Endothelial cell (in vitro differentiated cells): ENCODE measurements at regions not wholly inside any gene's neighbourhood (a gene's known extent, or its start where the extent isn't known, plus 50 kb on each side); places are given as distances from the start of the nearest gene placed in this dataset.

Source experiments
- DNase-seq: peaks from one replicate; pipeline ENCODE4 v3.0.0; 2021; ENCODE audit warnings: low spot score
- H3K27ac Mint-ChIP-seq: one replicate; pipeline ENCODE4 v1.8.0; 2021; ENCODE audit warnings: mixed read lengths, inconsistent platforms; ENCODE audit not compliant: unreplicated experiment
- H3K27me3 Mint-ChIP-seq: one replicate; pipeline ENCODE4 v1.8.0; 2021; ENCODE audit warnings: mild to moderate bottlenecking, moderate library complexity, mixed read lengths, inconsistent platforms; ENCODE audit not compliant: unreplicated experiment
- H3K36me3 Mint-ChIP-seq: one replicate; pipeline ENCODE4 v1.8.0; 2021; ENCODE audit warnings: mild to moderate bottlenecking, low read depth, mixed read lengths, inconsistent platforms; ENCODE audit not compliant: unreplicated experiment
- H3K4me1 Mint-ChIP-seq: one replicate; pipeline ENCODE4 v1.8.0; 2021; ENCODE audit warnings: mild to moderate bottlenecking, mixed read lengths, inconsistent platforms; ENCODE audit not compliant: unreplicated experiment
- H3K4me3 Mint-ChIP-seq: one replicate; pipeline ENCODE4 v1.8.0; 2021; ENCODE audit warnings: mild to moderate bottlenecking, mixed read lengths, inconsistent platforms; ENCODE audit not compliant: unreplicated experiment
- H3K9me3 Mint-ChIP-seq: one replicate; pipeline ENCODE4 v1.8.0; 2021; ENCODE audit warnings: mixed read lengths, inconsistent platforms; ENCODE audit not compliant: unreplicated experiment
- CTCF ChIP-seq: fragments of 200-600 bp; sonication (generic); IDR thresholded peaks from one replicate; pipeline ENCODE4 v1.5.0; 2021; ENCODE audit warnings: antibody characterized with exemption; ENCODE audit not compliant: unreplicated experiment

- Mint-ChIP-seq H3K27me3 (no peaks in the 10 kb centered on the region), H3K4me1 (no peaks in the 10 kb centered on the region), H3K4me3 (no peak overlapping the region), H3K36me3 (no peaks in the 10 kb centered on the region), H3K9me3 (no peaks in the 10 kb centered on the region), H3K27ac (no peak overlapping the region)
- TF ChIP-seq CTCF, result no peak
- DNase-seq, result no peak
These were observed 1713.1 kb upstream of the PCDH20 start for GRCh38 chr13:63128716-63129115.

- Mint-ChIP-seq H3K27me3 (no peaks in the 10 kb centered on the region), H3K36me3 (no peaks in the 10 kb centered on the region), H3K9me3 (no peaks in the 10 kb centered on the region), H3K4me3 (no peak overlapping the region), H3K4me1 (no peaks in the 10 kb centered on the region), H3K27ac (no peak overlapping the region)
- no peak for DNase-seq
- peak; percentile 74 for TF ChIP-seq CTCF
These were observed 1709.2 kb upstream of the PCDH20 start for GRCh38 chr13:63124863-63125262.

- H3K36me3 Mint-ChIP-seq, result no peaks in the 10 kb centered on the region
- no peak for TF ChIP-seq CTCF
- DNase-seq, result no peak
- H3K4me3 Mint-ChIP-seq, result no peak overlapping the region
- H3K4me1 Mint-ChIP-seq, result no peaks in the 10 kb centered on the region
- H3K27me3 Mint-ChIP-seq, result no peaks in the 10 kb centered on the region
- H3K27ac Mint-ChIP-seq, result no peak overlapping the region
- no peaks in the 10 kb centered on the region for H3K9me3 Mint-ChIP-seq
These were observed 1705.2 kb upstream of the PCDH20 start for GRCh38 chr13:63120883-63121282.

- Mint-ChIP-seq H3K27ac (no peak overlapping the region), H3K27me3 (no peaks in the 10 kb centered on the region), H3K9me3 (no peaks in the 10 kb centered on the region), H3K36me3 (no peaks in the 10 kb centered on the region), H3K4me3 (no peak overlapping the region), H3K4me1 (no peaks in the 10 kb centered on the region)
- DNase-seq, result no peak
- no peak for TF ChIP-seq CTCF
These were observed 1702.1 kb upstream of the PCDH20 start for GRCh38 chr13:63117710-63118109.

GRCh38 chr13:63112799-63113395 lies 1697.2 kb upstream of the PCDH20 start:
- H3K4me3 Mint-ChIP-seq, result no peak overlapping the region
- H3K4me1 Mint-ChIP-seq, result no peaks in the 10 kb centered on the region
- no peaks in the 10 kb centered on the region for H3K9me3 Mint-ChIP-seq

More at GRCh38 chr13:63112799-63113395, 1697.2 kb upstream of the PCDH20 start:
- Mint-ChIP-seq H3K27me3 (peaks cover 1% of the 10 kb centered on the region), H3K27ac (no peak overlapping the region), H3K36me3 (no peaks in the 10 kb centered on the region)
- DNase-seq, result no peak
- TF ChIP-seq CTCF, result no peak
